IPS-15b (cell line): ENCODE measurements at regions not wholly inside any gene's neighbourhood (a gene's known extent, or its start where the extent isn't known, plus 50 kb on each side); places are given as distances from the start of the nearest gene placed in this dataset.
"Not testable (repeated sequence)": the region's sequence is repeated elsewhere in the genome, so short reads cannot be mapped to it uniquely, and the experiment has no call there.

Experiments used
- H3K27me3 ChIP-seq: one replicate; pipeline ENCODE4 v1.6.1; 2013; ENCODE audit warnings: low read length; ENCODE audit not compliant: control insufficient read depth, insufficient read depth
- H3K36me3 ChIP-seq: one replicate; pipeline ENCODE4 v1.6.1; 2013; ENCODE audit warnings: low read length; ENCODE audit not compliant: control insufficient read depth, insufficient read depth
- H3K4me1 ChIP-seq: one replicate; pipeline ENCODE4 v1.6.1; 2013; ENCODE audit warnings: mild to moderate bottlenecking, low read length; ENCODE audit not compliant: control insufficient read depth, insufficient read depth
- H3K4me3 ChIP-seq: one replicate; pipeline ENCODE4 v1.5.1; 2013; ENCODE audit warnings: low read depth, low read length
- H3K9ac ChIP-seq: one replicate; pipeline ENCODE4 v1.6.1; 2013; ENCODE audit warnings: low read depth, mild to moderate bottlenecking, low read length
- H3K9me3 ChIP-seq: one replicate; pipeline ENCODE4 v1.6.1; 2013; ENCODE audit warnings: mild to moderate bottlenecking, low read length; ENCODE audit not compliant: control insufficient read depth, insufficient read depth

- Histone ChIP-seq H3K36me3 (no peaks in the 10 kb centered on the region), H3K4me3 (no peak overlapping the region), H3K4me1 (no peaks in the 10 kb centered on the region), H3K9me3 (no peaks in the 10 kb centered on the region), H3K9ac (no peak overlapping the region), H3K27me3 (no peaks in the 10 kb centered on the region)
Observed at GRCh38 chr14:25699981-25700380, 650.0 kb upstream of the STXBP6 start.

GRCh38 chr14:25698111-25698510 is 648.2 kb upstream of the STXBP6 start:
- H3K9me3 ChIP-seq, result no peaks in the 10 kb centered on the region
- H3K27me3 ChIP-seq, result no peaks in the 10 kb centered on the region
- no peak overlapping the region for H3K9ac ChIP-seq
- H3K36me3 ChIP-seq, result no peaks in the 10 kb centered on the region
- H3K4me1 ChIP-seq, result no peaks in the 10 kb centered on the region
- H3K4me3 ChIP-seq, result no peak overlapping the region

DNA sequence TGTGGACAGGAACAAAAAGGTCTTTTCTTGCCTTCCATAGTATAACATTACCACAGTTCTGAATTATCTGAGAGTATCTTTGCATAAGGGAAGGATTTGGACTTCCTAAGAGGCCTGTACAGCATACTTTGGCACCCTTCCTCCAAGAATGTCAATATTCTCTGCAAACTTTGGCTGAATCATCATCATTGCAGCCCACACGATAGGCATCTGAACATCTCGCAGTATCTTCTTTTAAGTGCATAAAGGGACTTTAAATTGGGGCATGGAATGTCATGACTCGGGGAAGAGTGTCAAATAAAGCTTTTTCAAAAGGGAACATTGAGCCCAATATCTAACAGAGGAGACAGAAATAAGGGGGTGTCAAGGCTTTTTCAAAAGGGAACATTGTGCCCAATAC is 646.2 kb upstream of the STXBP6 start:
- no peaks in the 10 kb centered on the region for H3K36me3 ChIP-seq
- H3K9me3 ChIP-seq, result no peaks in the 10 kb centered on the region
- H3K27me3 ChIP-seq, result no peaks in the 10 kb centered on the region
- no peak overlapping the region for H3K4me3 ChIP-seq
- no peaks in the 10 kb centered on the region for H3K4me1 ChIP-seq
- H3K9ac ChIP-seq, result no peak overlapping the region

- no peak overlapping the region for H3K4me3 ChIP-seq
- no peaks in the 10 kb centered on the region for H3K9me3 ChIP-seq
- no peaks in the 10 kb centered on the region for H3K27me3 ChIP-seq
- H3K9ac ChIP-seq, result no peak overlapping the region
- no peaks in the 10 kb centered on the region for H3K4me1 ChIP-seq
- H3K36me3 ChIP-seq, result no peaks in the 10 kb centered on the region
Observed at GRCh38 chr14:25685004-25685403, 635.1 kb upstream of the STXBP6 start.

GRCh38 chr14:25680934-25681333 is 631.0 kb upstream of the STXBP6 start:
- Histone ChIP-seq H3K36me3 (no peaks in the 10 kb centered on the region), H3K27me3 (no peaks in the 10 kb centered on the region), H3K4me3 (no peak overlapping the region), H3K9ac (no peak overlapping the region), H3K9me3 (no peaks in the 10 kb centered on the region), H3K4me1 (no peaks in the 10 kb centered on the region)

GRCh38 chr14:25680511-25680910 is 630.6 kb upstream of the STXBP6 start:
- not testable (repeated sequence) for H3K9me3 ChIP-seq, H3K4me3 ChIP-seq, H3K4me1 ChIP-seq, H3K36me3 ChIP-seq, H3K27me3 ChIP-seq, H3K9ac ChIP-seq

- Histone ChIP-seq H3K36me3 (no peaks in the 10 kb centered on the region), H3K4me1 (no peaks in the 10 kb centered on the region), H3K27me3 (no peaks in the 10 kb centered on the region), H3K4me3 (no peak overlapping the region), H3K9ac (no peak overlapping the region), H3K9me3 (no peaks in the 10 kb centered on the region)
Observed at GRCh38 chr14:25677111-25677510, 627.2 kb upstream of the STXBP6 start.

- Histone ChIP-seq H3K4me3 (no peak overlapping the region), H3K36me3 (no peaks in the 10 kb centered on the region), H3K9ac (no peak overlapping the region), H3K27me3 (no peaks in the 10 kb centered on the region), H3K4me1 (no peaks in the 10 kb centered on the region), H3K9me3 (no peaks in the 10 kb centered on the region)
Observed at GRCh38 chr14:25667387-25667786, 617.4 kb upstream of the STXBP6 start.

DNA sequence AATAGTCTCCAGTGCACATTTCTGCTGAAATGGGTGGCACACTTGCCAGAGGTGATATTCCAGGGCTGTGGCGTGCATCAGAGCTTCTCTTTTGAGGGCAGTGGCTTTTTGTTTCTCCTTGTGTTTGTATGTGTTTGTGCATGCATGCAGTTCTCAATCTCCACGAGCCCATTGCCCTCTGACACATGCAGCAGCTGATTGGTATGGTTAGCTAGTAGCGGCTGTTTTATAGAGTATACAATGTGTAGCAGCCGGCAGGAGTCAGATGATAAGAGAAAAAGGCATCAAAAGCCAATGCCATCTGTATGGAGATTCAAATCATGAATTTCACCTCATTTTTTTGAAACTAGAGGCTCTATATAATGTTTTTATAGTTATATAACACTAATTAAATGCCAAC is 616.9 kb upstream of the STXBP6 start:
- H3K4me1 ChIP-seq, result no peaks in the 10 kb centered on the region
- no peak overlapping the region for H3K4me3 ChIP-seq
- H3K9me3 ChIP-seq, result no peaks in the 10 kb centered on the region
- no peaks in the 10 kb centered on the region for H3K27me3 ChIP-seq
- H3K9ac ChIP-seq, result no peak overlapping the region
- no peaks in the 10 kb centered on the region for H3K36me3 ChIP-seq

DNA sequence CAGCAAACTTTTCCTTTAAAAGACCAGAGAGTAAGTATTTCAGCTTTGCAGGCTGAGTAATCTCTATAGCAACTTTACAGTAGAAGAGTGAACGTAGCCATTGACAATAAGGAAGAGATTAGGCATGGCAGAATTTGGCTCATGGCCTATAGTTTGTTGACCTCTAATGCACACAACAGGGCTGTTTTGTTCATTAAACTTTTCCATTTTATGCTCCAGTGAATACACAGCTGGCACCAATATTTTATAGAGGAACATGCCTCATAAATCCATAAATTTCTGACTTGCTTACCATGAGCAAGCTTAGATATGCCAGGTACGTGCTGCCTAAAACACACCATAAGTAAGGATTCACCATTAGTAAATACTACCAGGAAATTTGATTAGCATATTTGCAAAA is 609.0 kb upstream of the STXBP6 start:
- Histone ChIP-seq H3K27me3 (no peaks in the 10 kb centered on the region), H3K9ac (no peak overlapping the region), H3K4me3 (no peak overlapping the region), H3K4me1 (no peaks in the 10 kb centered on the region), H3K9me3 (no peaks in the 10 kb centered on the region), H3K36me3 (no peaks in the 10 kb centered on the region)

DNA sequence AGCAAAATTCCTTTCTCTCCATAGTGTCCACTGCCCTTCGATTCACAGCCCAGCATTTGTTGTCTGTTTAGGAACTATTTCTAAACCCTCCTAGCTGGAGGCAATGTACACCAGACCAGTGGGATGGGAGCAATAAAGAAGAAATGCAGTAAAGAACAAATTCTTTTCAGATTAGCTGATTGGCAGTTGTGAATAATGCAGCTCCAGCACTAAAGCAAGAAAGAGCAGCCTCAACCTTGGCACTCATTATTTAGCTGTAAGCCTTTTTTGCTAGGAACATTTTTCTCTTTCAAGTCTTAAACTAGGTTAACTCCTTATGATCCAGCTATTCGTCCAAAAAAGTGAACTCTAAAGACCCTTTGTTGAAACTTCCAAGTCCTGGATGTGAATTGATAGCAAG is 580.5 kb upstream of the STXBP6 start:
- H3K9me3 ChIP-seq, result no peaks in the 10 kb centered on the region
- H3K4me3 ChIP-seq, result no peak overlapping the region
- H3K9ac ChIP-seq, result no peak overlapping the region
- no peaks in the 10 kb centered on the region for H3K36me3 ChIP-seq
- H3K27me3 ChIP-seq, result no peaks in the 10 kb centered on the region
- H3K4me1 ChIP-seq, result no peaks in the 10 kb centered on the region

GRCh38 chr14:25628978-25629377 is 579.0 kb upstream of the STXBP6 start:
- Histone ChIP-seq H3K36me3 (no peaks in the 10 kb centered on the region), H3K9me3 (no peaks in the 10 kb centered on the region), H3K4me1 (no peaks in the 10 kb centered on the region), H3K9ac (no peak overlapping the region), H3K4me3 (no peak overlapping the region), H3K27me3 (no peaks in the 10 kb centered on the region)

DNA sequence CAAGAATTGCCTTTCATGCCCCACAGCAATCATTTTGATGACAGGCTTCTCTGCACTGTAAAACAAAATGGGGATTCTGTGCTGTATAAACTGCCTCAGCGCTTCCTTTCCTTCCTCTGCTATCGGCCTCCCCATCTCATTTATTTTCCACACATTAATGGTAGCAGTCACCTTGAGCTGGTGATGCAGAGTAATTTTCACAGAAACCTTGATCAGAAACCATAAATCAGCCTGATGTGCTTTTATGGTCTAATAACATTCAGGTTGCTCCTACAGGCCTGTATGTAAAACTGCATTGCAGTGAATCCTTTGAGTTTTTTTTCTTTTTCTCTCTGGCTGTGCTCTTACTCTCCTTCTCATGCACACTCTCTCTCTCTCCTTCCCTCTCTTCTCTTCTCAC is 578.4 kb upstream of the STXBP6 start:
- Histone ChIP-seq H3K4me1 (no peaks in the 10 kb centered on the region), H3K9me3 (no peaks in the 10 kb centered on the region), H3K36me3 (no peaks in the 10 kb centered on the region), H3K4me3 (no peak overlapping the region), H3K9ac (no peak overlapping the region), H3K27me3 (no peaks in the 10 kb centered on the region)
